SK-N-SH treated with all-trans-retinoic acid at 6 μM for 48 hours (cell line): ENCODE measurements at regions not wholly inside any gene's neighbourhood (a gene's known extent, or its start where the extent isn't known, plus 50 kb on each side); places are given as distances from the start of the nearest gene placed in this dataset.

Experiments
- ATAC-seq: fragments of 200-7000 bp; cut with Tn5 transposase; 3 replicates; pipeline ENCODE4 v1.9.1; 2020; ENCODE audit warnings: mild to moderate bottlenecking, moderate library complexity
- ARNTL ChIP-seq: fragments of 450-650 bp; formaldehyde crosslinking; IDR thresholded peaks from 2 replicates; pipeline ENCODE4 v1.5.0; 2020; ENCODE audit warnings: low read depth, mild to moderate bottlenecking, moderate library complexity, borderline replicate concordance
- BACH2 ChIP-seq: fragments of 250-450 bp; sonication (Bioruptor Pico); IDR thresholded peaks from 2 replicates; pipeline ENCODE4 v1.9.0; 2021; ENCODE audit warnings: mild to moderate bottlenecking, borderline replicate concordance
- CREB5 ChIP-seq: fragments of 250-450 bp; sonication (Bioruptor Pico); IDR thresholded peaks from 2 replicates; pipeline ENCODE4 v1.5.1; 2020; ENCODE audit warnings: low read depth, mild to moderate bottlenecking, moderate library complexity
- CSDC2 ChIP-seq: fragments of 250-450 bp; sonication (Bioruptor Pico); IDR thresholded peaks from 2 replicates; pipeline ENCODE4 v1.5.0; 2020; ENCODE audit warnings: mild to moderate bottlenecking, moderate library complexity
- CSRNP3 ChIP-seq: fragments of 250-450 bp; sonication (Bioruptor Pico); IDR thresholded peaks from 2 replicates; pipeline ENCODE4 v1.5.1; 2021; ENCODE audit warnings: mild to moderate bottlenecking, moderate library complexity
- ESRRG ChIP-seq: fragments of 250-450 bp; sonication (Bioruptor Pico); IDR thresholded peaks from 2 replicates; pipeline ENCODE4 v1.6.1; 2021; ENCODE audit warnings: mild to moderate bottlenecking
- GLIS3 ChIP-seq: fragments of 250-450 bp; sonication (Bioruptor Pico); IDR thresholded peaks from 2 replicates; pipeline ENCODE4 v1.5.0; 2020; ENCODE audit warnings: mild to moderate bottlenecking, moderate library complexity
- ISL1 ChIP-seq: fragments of 250-450 bp; sonication (Bioruptor Pico); IDR thresholded peaks from 2 replicates; pipeline ENCODE4 v2.1.2; 2022; ENCODE audit warnings: mild to moderate bottlenecking, moderate library complexity
- OSR1 ChIP-seq: fragments of 250-450 bp; sonication (Bioruptor Pico); IDR thresholded peaks from 2 replicates; pipeline ENCODE4 v1.8.0; 2022; ENCODE audit warnings: moderate library complexity, mild to moderate bottlenecking, inconsistent platforms
- PATZ1 ChIP-seq: fragments of 250-450 bp; sonication (Bioruptor Pico); IDR thresholded peaks from 2 replicates; pipeline ENCODE4 v1.8.0; 2020; ENCODE audit warnings: mild to moderate bottlenecking, moderate library complexity, borderline replicate concordance
- POU6F1 ChIP-seq: fragments of 250-450 bp; sonication (Bioruptor Pico); IDR thresholded peaks from 2 replicates; pipeline ENCODE4 v1.8.0; 2021; ENCODE audit warnings: low read depth, mild to moderate bottlenecking, moderate library complexity, borderline replicate concordance
- PPARA ChIP-seq: fragments of 250-450 bp; sonication (Bioruptor Pico); IDR thresholded peaks from 2 replicates; pipeline ENCODE4 v1.5.0; 2020; ENCODE audit warnings: mild to moderate bottlenecking, borderline replicate concordance
- RARB ChIP-seq: fragments of 250-450 bp; sonication (Bioruptor Pico); IDR thresholded peaks from 2 replicates; pipeline ENCODE4 v1.8.0; 2021; ENCODE audit warnings: mild to moderate bottlenecking, moderate library complexity
- SNAI2 ChIP-seq: fragments of 250-450 bp; sonication (Bioruptor Pico); IDR thresholded peaks from 2 replicates; pipeline ENCODE4 v1.5.0; 2020; ENCODE audit warnings: mild to moderate bottlenecking, moderate library complexity
- TCF4 ChIP-seq: fragments of 250-450 bp; sonication (Bioruptor Pico); IDR thresholded peaks from 2 replicates; pipeline ENCODE4 v1.8.0; 2021; ENCODE audit warnings: mild to moderate bottlenecking, moderate library complexity, borderline replicate concordance
- TOX ChIP-seq: fragments of 250-450 bp; sonication (Bioruptor Pico); IDR thresholded peaks from 2 replicates; pipeline ENCODE4 v1.8.0; 2021; ENCODE audit warnings: mild to moderate bottlenecking, moderate library complexity, borderline replicate concordance
- TSHZ2 ChIP-seq: fragments of 250-450 bp; sonication (Bioruptor Pico); IDR thresholded peaks from 2 replicates; pipeline ENCODE4 v1.5.0; 2020; ENCODE audit warnings: mild to moderate bottlenecking, moderate library complexity
- ZFP3 ChIP-seq: fragments of 250-450 bp; sonication (Bioruptor Pico); IDR thresholded peaks from 2 replicates; pipeline ENCODE4 v1.5.0; 2020; ENCODE audit warnings: mild to moderate bottlenecking, moderate library complexity
- ZFP30 ChIP-seq: fragments of 450-650 bp; formaldehyde crosslinking; IDR thresholded peaks from 2 replicates; pipeline ENCODE4 v1.5.0; 2022; ENCODE audit warnings: mild to moderate bottlenecking, moderate library complexity
- ZNF565 ChIP-seq: fragments of 450-650 bp; formaldehyde crosslinking; conservative IDR thresholded peaks from 2 replicates; pipeline ENCODE4 v1.5.0; 2020; ENCODE audit warnings: low read depth, mild to moderate bottlenecking, moderate library complexity
- ZNF70 ChIP-seq: fragments of 450-650 bp; formaldehyde crosslinking; IDR thresholded peaks from 2 replicates; pipeline ENCODE4 v1.5.0; 2020; ENCODE audit warnings: mild to moderate bottlenecking, moderate library complexity
- ZNF8 ChIP-seq: fragments of 450-650 bp; formaldehyde crosslinking; IDR thresholded peaks from 2 replicates; pipeline ENCODE4 v1.5.0; 2020; ENCODE audit warnings: mild to moderate bottlenecking, moderate library complexity

- no peak for TF ChIP-seq ZNF70 (CRISPR knock-in tag)
- TF ChIP-seq SNAI2 (CRISPR knock-in tag), result no peak
- TF ChIP-seq CREB5, result no peak
- TF ChIP-seq ESRRG (CRISPR knock-in tag), result no peak
- TF ChIP-seq ZNF565 (CRISPR knock-in tag), result no peak
Observed at GRCh38 chr6:113513086-113513485, 344.1 kb upstream of the MARCKS start (continued).

GRCh38 chr6:113522376-113522775, 334.8 kb upstream of the MARCKS start:
- no peak for ATAC-seq
- TF ChIP-seq BACH2 (CRISPR knock-in tag) (no peak), ZNF8 (CRISPR knock-in tag) (no peak), ZNF70 (CRISPR knock-in tag) (no peak), POU6F1 (CRISPR knock-in tag) (no peak), PPARA (CRISPR knock-in tag) (no peak), SNAI2 (CRISPR knock-in tag) (no peak), PATZ1 (CRISPR knock-in tag) (no peak), ESRRG (CRISPR knock-in tag) (no peak), CREB5 (no peak), ISL1 (no peak), ZNF565 (CRISPR knock-in tag) (no peak)

- ATAC-seq, result no peak
- no peak for TF ChIP-seq BACH2 (CRISPR knock-in tag)
- TF ChIP-seq PPARA (CRISPR knock-in tag), result no peak
- TF ChIP-seq CREB5, result no peak
- TF ChIP-seq ISL1, result no peak
- no peak for TF ChIP-seq TCF4 (CRISPR knock-in tag)
- no peak for TF ChIP-seq TSHZ2 (CRISPR knock-in tag)
- TF ChIP-seq OSR1 (CRISPR knock-in tag), result no peak
- no peak for TF ChIP-seq GLIS3 (CRISPR knock-in tag)
- no peak for TF ChIP-seq SNAI2 (CRISPR knock-in tag)
- no peak for TF ChIP-seq ARNTL (CRISPR knock-in tag)
- TF ChIP-seq CSDC2 (CRISPR knock-in tag), result no peak
- TF ChIP-seq TOX (CRISPR knock-in tag), result no peak
- no peak for TF ChIP-seq ZNF70 (CRISPR knock-in tag)
- TF ChIP-seq ZFP3, result no peak
- no peak for TF ChIP-seq ZNF565 (CRISPR knock-in tag)
- no peak for TF ChIP-seq CSRNP3 (CRISPR knock-in tag)
- TF ChIP-seq ESRRG (CRISPR knock-in tag), result no peak
- TF ChIP-seq ZFP30 (CRISPR knock-in tag), result no peak
- no peak for TF ChIP-seq RARB (CRISPR knock-in tag)
Observed at GRCh38 chr6:113524826-113525225, 332.3 kb upstream of the MARCKS start.
